WERI-Rb-1 (cell line): ENCODE measurements at regions not wholly inside any gene's neighbourhood (a gene's known extent, or its start where the extent isn't known, plus 50 kb on each side); places are given as distances from the start of the nearest gene placed in this dataset.
"Not testable (repeated sequence)": the region's sequence is repeated elsewhere in the genome, so short reads cannot be mapped to it uniquely, and the experiment has no call there.

Source experiments
- DNase-seq: peaks from one replicate; pipeline ENCODE4 v3.0.0-alpha.2; 2020
- H3K27ac ChIP-seq: fragments of 250-450 bp; sonication (Bioruptor Pico); 2 replicates; pipeline ENCODE4 v1.5.1; 2020; ENCODE audit warnings: mild to moderate bottlenecking, moderate library complexity
- H3K27me3 ChIP-seq: fragments of 250-450 bp; sonication (Bioruptor Pico); 2 replicates; pipeline ENCODE4 v1.5.1; 2021; ENCODE audit warnings: mild to moderate bottlenecking, low read depth, moderate library complexity; ENCODE audit not compliant: insufficient read depth, severe bottlenecking
- H3K36me3 ChIP-seq: fragments of 250-450 bp; sonication (Bioruptor Pico); 2 replicates; pipeline ENCODE4 v1.5.1; 2020; ENCODE audit warnings: mild to moderate bottlenecking, moderate library complexity
- H3K4me3 ChIP-seq: 2 replicates; pipeline ENCODE4 v1.5.1; 2011; ENCODE audit warnings: low read depth, mild to moderate bottlenecking, control low read depth, low read length
- H3K9me3 ChIP-seq: fragments of 250-450 bp; sonication (Bioruptor Pico); 2 replicates; pipeline ENCODE4 v1.5.1; 2021; ENCODE audit warnings: mild to moderate bottlenecking, moderate library complexity; ENCODE audit not compliant: severe bottlenecking
- CTCF ChIP-seq: IDR thresholded peaks from 2 replicates; pipeline ENCODE4 v1.5.1; 2011; ENCODE audit warnings: low read depth, mild to moderate bottlenecking, control low read depth, inconsistent platforms, low read length

GRCh38 chr2:200119236-200119635, 163.9 kb downstream of the MAIP1 start:
- no peak for TF ChIP-seq CTCF
- Histone ChIP-seq H3K27me3 (no peaks in the 10 kb centered on the region), H3K4me3 (no peak overlapping the region), H3K27ac (no peak overlapping the region), H3K36me3 (no peaks in the 10 kb centered on the region), H3K9me3 (no peaks in the 10 kb centered on the region)
- DNase-seq: no peak

- H3K27me3 ChIP-seq: no peaks in the 10 kb centered on the region
- TF ChIP-seq CTCF: no peak
Measured at GRCh38 chr2:200121931-200122330, 166.5 kb downstream of the MAIP1 start.

GRCh38 chr2:200122683-200123082, 167.3 kb downstream of the MAIP1 start:
- H3K36me3 ChIP-seq: no peaks in the 10 kb centered on the region
- TF ChIP-seq CTCF: no peak
- DNase-seq: no peak
- no peak overlapping the region for H3K4me3 ChIP-seq
- no peaks in the 10 kb centered on the region for H3K27me3 ChIP-seq
- H3K27ac ChIP-seq: no peak overlapping the region
- no peaks in the 10 kb centered on the region for H3K9me3 ChIP-seq

More at GRCh38 chr2:200121931-200122330, 166.5 kb downstream of the MAIP1 start:
- H3K27ac ChIP-seq: no peak overlapping the region
- H3K9me3 ChIP-seq: no peaks in the 10 kb centered on the region
- no peaks in the 10 kb centered on the region for H3K36me3 ChIP-seq
- DNase-seq: no peak
- H3K4me3 ChIP-seq: no peak overlapping the region

GRCh38 chr2:200124665-200125368, 169.4 kb downstream of the MAIP1 start:
- not testable (repeated sequence) for H3K9me3 ChIP-seq, H3K36me3 ChIP-seq, DNase-seq, H3K27ac ChIP-seq, H3K4me3 ChIP-seq, H3K27me3 ChIP-seq

- DNase-seq: no peak
- H3K27ac ChIP-seq: no peak overlapping the region
- H3K36me3 ChIP-seq: no peaks in the 10 kb centered on the region
- H3K4me3 ChIP-seq: no peak overlapping the region
- H3K27me3 ChIP-seq: no peaks in the 10 kb centered on the region
- no peak for TF ChIP-seq CTCF
- no peaks in the 10 kb centered on the region for H3K9me3 ChIP-seq
Measured at GRCh38 chr2:200125444-200126284, 170.3 kb downstream of the MAIP1 start.

- H3K27ac ChIP-seq, H3K9me3 ChIP-seq, DNase-seq, H3K36me3 ChIP-seq, H3K27me3 ChIP-seq, H3K4me3 ChIP-seq: not testable (repeated sequence)
Measured at GRCh38 chr2:200126285-200126670, 170.9 kb downstream of the MAIP1 start.

- not testable (repeated sequence) for H3K9me3 ChIP-seq, H3K36me3 ChIP-seq, DNase-seq, H3K27ac ChIP-seq, H3K4me3 ChIP-seq, H3K27me3 ChIP-seq
Measured at GRCh38 chr2:200126680-200127079, 171.3 kb downstream of the MAIP1 start.
